GM18520 (cell line): ENCODE measurements at regions not wholly inside any gene's neighbourhood (a gene's known extent, or its start where the extent isn't known, plus 50 kb on each side); places are given as distances from the start of the nearest gene placed in this dataset.

ENCODE experiments used
- ATAC-seq: cut with Tn5 transposase; IDR thresholded peaks from one replicate; pipeline ENCODE4 v1.9.1; 2021; ENCODE audit not compliant: unreplicated experiment

GRCh38 chr13:22112956-22113745 lies 442.3 kb downstream of the FGF9 start:
- no peak for ATAC-seq

- peak; percentile 82 for ATAC-seq
These were observed 443.9 kb downstream of the FGF9 start for GRCh38 chr13:22114630-22115311.

- ATAC-seq: no peak
These were observed 447.3 kb downstream of the FGF9 start for GRCh38 chr13:22118158-22118557.

- ATAC-seq: no peak
These were observed 449.8 kb downstream of the FGF9 start for GRCh38 chr13:22120646-22121045.

- no peak for ATAC-seq
These were observed 450.4 kb downstream of the FGF9 start for GRCh38 chr13:22121146-22121739.

GRCh38 chr13:22126433-22127021 lies 455.7 kb downstream of the FGF9 start:
- ATAC-seq: peak; percentile 92

- no peak for ATAC-seq
These were observed 456.6 kb downstream of the FGF9 start for GRCh38 chr13:22127277-22128164.

- ATAC-seq: no peak
These were observed 457.9 kb downstream of the FGF9 start for GRCh38 chr13:22128441-22129408.

GRCh38 chr13:22130254-22130653 lies 459.4 kb downstream of the FGF9 start:
- no peak for ATAC-seq

- no peak for ATAC-seq
These were observed 463.4 kb downstream of the FGF9 start for GRCh38 chr13:22134261-22134660.

GRCh38 chr13:22135446-22135845 lies 464.6 kb downstream of the FGF9 start:
- no peak for ATAC-seq

- no peak for ATAC-seq
These were observed 466.6 kb downstream of the FGF9 start for GRCh38 chr13:22137361-22138050.

GRCh38 chr13:22138947-22139346 lies 468.1 kb downstream of the FGF9 start:
- no peak for ATAC-seq

GRCh38 chr13:22141716-22142115 lies 470.8 kb downstream of the FGF9 start:
- ATAC-seq: no peak

- ATAC-seq: no peak
These were observed 472.8 kb downstream of the FGF9 start for GRCh38 chr13:22143671-22144070.

GRCh38 chr13:22144806-22145205 lies 473.9 kb downstream of the FGF9 start:
- ATAC-seq: no peak

GRCh38 chr13:22148187-22148586 lies 477.3 kb downstream of the FGF9 start:
- ATAC-seq: no peak

- ATAC-seq: no peak
These were observed 481.9 kb downstream of the FGF9 start for GRCh38 chr13:22152751-22153150.

GRCh38 chr13:22154041-22154440 lies 483.2 kb downstream of the FGF9 start:
- no peak for ATAC-seq
